ENCODE measurements at regions not wholly inside any gene's neighbourhood (a gene's known extent, or its start where the extent isn't known, plus 50 kb on each side); places are given as distances from the start of the nearest gene placed in this dataset.

- Histone ChIP-seq H3K9me3 (ENCODE audit: control insufficient read depth in 4 of 4, low read length in 3 of 4) (no peaks in the 10 kb centered on the region), H3K4me3 (ENCODE audit: low read depth in 1 of 3, low read length in 3 of 3) (no peak overlapping the region), H3K4me1 (ENCODE audit: control insufficient read depth in 4 of 4, insufficient read depth in 4 of 4, low read length in 3 of 4) (no peaks in the 10 kb centered on the region), H3K27me3 (ENCODE audit: control insufficient read depth in 4 of 4, insufficient read depth in 4 of 4, low read length in 3 of 4) (no peaks in the 10 kb centered on the region), H3K9ac (ENCODE audit: low read depth in 1 of 2, low read length in 2 of 2) (no peak overlapping the region), H3K36me3 (ENCODE audit: control insufficient read depth in 4 of 4, insufficient read depth in 3 of 4, low read depth in 1 of 4, low read length in 3 of 4) (no peaks in the 10 kb centered on the region), H3K27ac (ENCODE audit: low read depth in 1 of 2, low read length in 2 of 2) (no peak overlapping the region)
- TF ChIP-seq JUND (IDR thresholded peaks at IDR 0.05) (no peak), CTCF (IDR thresholded peaks at IDR 0.05; ENCODE audit: low read depth, low read length, missing input control) (no peak), HNF4G (IDR thresholded peaks at IDR 0.05) (no peak), RXRA (IDR thresholded peaks at IDR 0.05) (no peak), TAF1 (conservative IDR thresholded peaks at IDR 0.05) (no peak), FOXA1 (IDR thresholded peaks at IDR 0.05) (no peak), HNF4A (conservative IDR thresholded peaks at IDR 0.05) (no peak), NR2F2 (IDR thresholded peaks at IDR 0.05) (no peak), FOXA2 (IDR thresholded peaks at IDR 0.05) (no peak), ATF3 (IDR thresholded peaks at IDR 0.05) (no peak)
- WGBS: 89% methylated on average over 4 of the region's 4 CpGs
- no peak for DNase-seq (ENCODE audit: low spot score)
Measured at GRCh38 chr2:144237108-144237507, 282.8 kb downstream of the ZEB2 start.

GRCh38 chr2:144235050-144235449 is 284.9 kb downstream of the ZEB2 start:
- H3K9ac ChIP-seq (ENCODE audit: low read depth in 1 of 2, low read length in 2 of 2): no peak overlapping the region
- no peaks in the 10 kb centered on the region for H3K9me3 ChIP-seq (ENCODE audit: control insufficient read depth in 4 of 4, low read length in 3 of 4)
- no peak overlapping the region for H3K27ac ChIP-seq (ENCODE audit: low read depth in 1 of 2, low read length in 2 of 2)
- no peak for DNase-seq (ENCODE audit: low spot score)
- H3K4me3 ChIP-seq (ENCODE audit: low read depth in 1 of 3, low read length in 3 of 3): no peak overlapping the region
- H3K27me3 ChIP-seq (ENCODE audit: control insufficient read depth in 4 of 4, insufficient read depth in 4 of 4, low read length in 3 of 4): no peaks in the 10 kb centered on the region
- H3K4me1 ChIP-seq (ENCODE audit: control insufficient read depth in 4 of 4, insufficient read depth in 4 of 4, low read length in 3 of 4): no peaks in the 10 kb centered on the region
- H3K36me3 ChIP-seq (ENCODE audit: control insufficient read depth in 4 of 4, insufficient read depth in 3 of 4, low read depth in 1 of 4, low read length in 3 of 4): no peaks in the 10 kb centered on the region
- 94% methylated on average over 1 of the region's 1 CpG for WGBS
- TF ChIP-seq MAX (IDR thresholded peaks at IDR 0.05) (no peak), RAD21 (IDR thresholded peaks at IDR 0.05) (no peak), HNF4A (conservative IDR thresholded peaks at IDR 0.05) (no peak), RXRA (IDR thresholded peaks at IDR 0.05) (no peak), TAF1 (conservative IDR thresholded peaks at IDR 0.05) (no peak), EGR1 (IDR thresholded peaks at IDR 0.05; ENCODE audit: low read depth in 2 of 2) (no peak), FOXA1 (IDR thresholded peaks at IDR 0.05) (no peak)

- no peak overlapping the region for H3K9ac ChIP-seq (ENCODE audit: low read depth in 1 of 2, low read length in 2 of 2)
- DNase-seq (ENCODE audit: low spot score): no peak
Measured at GRCh38 chr2:144234542-144234871, 285.4 kb downstream of the ZEB2 start.

More at GRCh38 chr2:144234542-144234871, 285.4 kb downstream of the ZEB2 start:
- Histone ChIP-seq H3K4me3 (ENCODE audit: low read depth in 1 of 3, low read length in 3 of 3) (no peak overlapping the region), H3K27me3 (ENCODE audit: control insufficient read depth in 4 of 4, insufficient read depth in 4 of 4, low read length in 3 of 4) (no peaks in the 10 kb centered on the region), H3K9me3 (ENCODE audit: control insufficient read depth in 4 of 4, low read length in 3 of 4) (no peaks in the 10 kb centered on the region), H3K4me1 (ENCODE audit: control insufficient read depth in 4 of 4, insufficient read depth in 4 of 4, low read length in 3 of 4) (no peaks in the 10 kb centered on the region), H3K36me3 (ENCODE audit: control insufficient read depth in 4 of 4, insufficient read depth in 3 of 4, low read depth in 1 of 4, low read length in 3 of 4) (no peaks in the 10 kb centered on the region), H3K27ac (ENCODE audit: low read depth in 1 of 2, low read length in 2 of 2) (no peak overlapping the region)
- 77% methylated on average over 4 of the region's 4 CpGs for WGBS
- TF ChIP-seq REST (IDR thresholded peaks at IDR 0.05) (no peak), RXRA (IDR thresholded peaks at IDR 0.05) (no peak), TAF1 (conservative IDR thresholded peaks at IDR 0.05) (no peak), MAX (IDR thresholded peaks at IDR 0.05) (no peak), FOXA1 (IDR thresholded peaks at IDR 0.05) (no peak), HNF4G (IDR thresholded peaks at IDR 0.05) (no peak), JUND (IDR thresholded peaks at IDR 0.05) (no peak), FOXA2 (IDR thresholded peaks at IDR 0.05) (no peak), ZBTB33 (IDR thresholded peaks at IDR 0.05) (no peak), GABPA (IDR thresholded peaks at IDR 0.05 in 1 of 2, conservative IDR thresholded peaks at IDR 0.05 in 1 of 2) (no peak), YY1 (IDR thresholded peaks at IDR 0.05) (no peak), CTCF (IDR thresholded peaks at IDR 0.05; ENCODE audit: low read depth, low read length, missing input control) (no peak), EGR1 (IDR thresholded peaks at IDR 0.05; ENCODE audit: low read depth in 2 of 2) (no peak), HNF4A (conservative IDR thresholded peaks at IDR 0.05) (no peak)
